ENCODE measurements at regions not wholly inside any gene's neighbourhood (a gene's known extent, or its start where the extent isn't known, plus 50 kb on each side); places are given as distances from the start of the nearest gene placed in this dataset.

- Histone ChIP-seq H3K27ac (ENCODE audit: control insufficient read depth, insufficient read depth) (no peak overlapping the region), H4K20me1 (ENCODE audit: control insufficient read depth, insufficient read depth) (no peaks in the 10 kb centered on the region), H3K4me2 (ENCODE audit: control insufficient read depth, insufficient read depth) (no peak overlapping the region), H3K9me3 (replicated peaks; ENCODE audit: control insufficient read depth, insufficient read depth, low read length) (no peaks in the 10 kb centered on the region), H3K79me2 (ENCODE audit: control insufficient read depth, insufficient read depth, low read length) (no peaks in the 10 kb centered on the region), H3K9ac (ENCODE audit: control insufficient read depth, insufficient read depth, low read length) (no peak overlapping the region), H2AFZ (ENCODE audit: control insufficient read depth, low read depth, low read length) (no peak overlapping the region), H3K36me3 (ENCODE audit: control insufficient read depth in 2 of 2, insufficient read depth in 2 of 2, low read length in 1 of 2) (no peaks in the 10 kb centered on the region), H3K4me1 (ENCODE audit: control insufficient read depth, insufficient read depth, low read length) (no peaks in the 10 kb centered on the region), H3K4me3 (no peak overlapping the region), H3K27me3 (replicated peaks in 1 of 2; ENCODE audit: control insufficient read depth in 2 of 2, insufficient read depth in 2 of 2, low read length in 1 of 2) (no peaks in the 10 kb centered on the region)
- ChIA-PET POLR2A (no interaction called here), RAD21 (ENCODE audit: unreplicated experiment) (no interaction called here), CTCF (no interaction called here), SMC1A (ENCODE audit: uncharacterized antibody, unreplicated experiment) (no interaction called here)
- in situ Hi-C loops (cut with MboI) (no loop called here), intact Hi-C loops (cut with micrococcal nuclease; ENCODE audit: unreplicated experiment) (no loop called here)
- BruUV-seq (replicated peaks), result no TSS peak
- no peak for ATAC-seq
- TF ChIP-seq MYC (IDR thresholded peaks at IDR 0.05; ENCODE audit: insufficient read depth, insufficient read length, insufficient replicate concordance, low read length, severe bottlenecking), result no peak
- no peak for TF ChIP-seq MYB (IDR thresholded peaks at IDR 0.05; ENCODE audit: borderline replicate concordance, low read depth, low read length)
- no peak for TF ChIP-seq ZNF24 (IDR thresholded peaks at IDR 0.05)
- no peak for TF ChIP-seq NRF1 (conservative IDR thresholded peaks at IDR 0.05; ENCODE audit: low read depth, low read length)
- TF ChIP-seq CHD4 (IDR thresholded peaks at IDR 0.05), result no peak
- TF ChIP-seq ATF3 (IDR thresholded peaks at IDR 0.05; ENCODE audit: borderline replicate concordance, extremely low read depth, low read depth, low read length), result no peak
- no peak for TF ChIP-seq POU2F2 (IDR thresholded peaks at IDR 0.05; ENCODE audit: borderline replicate concordance, low read depth, low read length)
- TF ChIP-seq YBX1 (IDR thresholded peaks at IDR 0.05), result no peak
- no peak for TF ChIP-seq FOS (IDR thresholded peaks at IDR 0.05; ENCODE audit: borderline replicate concordance, extremely low read depth, insufficient read length)
- TF ChIP-seq GATAD2B (conservative IDR thresholded peaks at IDR 0.05; ENCODE audit: low read depth), result no peak
- no peak for TF ChIP-seq REST (IDR thresholded peaks at IDR 0.05; ENCODE audit: low read depth, low read length)
- TF ChIP-seq FOXK2 (IDR thresholded peaks at IDR 0.05), result no peak
- TF ChIP-seq USF1 (IDR thresholded peaks at IDR 0.05; ENCODE audit: borderline replicate concordance, extremely low read length, insufficient read depth, low read depth, low read length), result no peak
- TF ChIP-seq ZNF274 (IDR thresholded peaks at IDR 0.05; ENCODE audit: insufficient read depth, insufficient read length), result no peak
- no peak for TF ChIP-seq ZBED1 (IDR thresholded peaks at IDR 0.05; ENCODE audit: borderline replicate concordance)
- TF ChIP-seq ATF7 (IDR thresholded peaks at IDR 0.05; ENCODE audit: low read depth), result no peak
- DNase-seq (ENCODE audit: low read depth, low spot score), result no peak
- no peak for FAIRE-seq
Measured at GRCh38 chr6:98669371-98669770, 165.0 kb upstream of the POU3F2 start.

All from GM12878 (cell line).